ENCODE measurements at regions not wholly inside any gene's neighbourhood (a gene's known extent, or its start where the extent isn't known, plus 50 kb on each side); places are given as distances from the start of the nearest gene placed in this dataset.

- Histone ChIP-seq H3K4me3 (no peak overlapping the region), H3K36me3 (ENCODE audit: insufficient read depth, low read length) (no peaks in the 10 kb centered on the region), H3K9ac (ENCODE audit: insufficient read length) (no peak overlapping the region), H3K9me3 (ENCODE audit: low read depth, low read length) (no peaks in the 10 kb centered on the region), H3K27ac (no peak overlapping the region)
- no peak for TF ChIP-seq FOXP2 (optimal IDR thresholded peaks at IDR 0.05; ENCODE audit: control extremely low read depth, extremely low read length, insufficient read depth)
- TF ChIP-seq EZH2 (IDR thresholded peaks at IDR 0.05), result no peak
- no peak for TF ChIP-seq POLR2AphosphoS5 (IDR thresholded peaks at IDR 0.05; ENCODE audit: borderline replicate concordance, low read depth, low read length)
- DNase-seq (ENCODE audit: low read depth, low spot score), result no peak
Observed at GRCh38 chr18:24595561-24596031, 135.2 kb downstream of the HRH4 start.

GRCh38 chr18:24600076-24600654, 139.7 kb downstream of the HRH4 start:
- H3K9me3 ChIP-seq (ENCODE audit: low read depth, low read length), result no peaks in the 10 kb centered on the region
- no peak overlapping the region for H3K4me3 ChIP-seq
- DNase-seq (ENCODE audit: low read depth, low spot score), result peak; percentile 64
- no peak overlapping the region for H3K27ac ChIP-seq
- no peak overlapping the region for H3K9ac ChIP-seq (ENCODE audit: insufficient read length)
- no peak for TF ChIP-seq FOXP2 (optimal IDR thresholded peaks at IDR 0.05; ENCODE audit: control extremely low read depth, extremely low read length, insufficient read depth)
- no peak for TF ChIP-seq EZH2 (IDR thresholded peaks at IDR 0.05)
- no peak for TF ChIP-seq POLR2AphosphoS5 (IDR thresholded peaks at IDR 0.05; ENCODE audit: borderline replicate concordance, low read depth, low read length)
- no peaks in the 10 kb centered on the region for H3K36me3 ChIP-seq (ENCODE audit: insufficient read depth, low read length)

DNA sequence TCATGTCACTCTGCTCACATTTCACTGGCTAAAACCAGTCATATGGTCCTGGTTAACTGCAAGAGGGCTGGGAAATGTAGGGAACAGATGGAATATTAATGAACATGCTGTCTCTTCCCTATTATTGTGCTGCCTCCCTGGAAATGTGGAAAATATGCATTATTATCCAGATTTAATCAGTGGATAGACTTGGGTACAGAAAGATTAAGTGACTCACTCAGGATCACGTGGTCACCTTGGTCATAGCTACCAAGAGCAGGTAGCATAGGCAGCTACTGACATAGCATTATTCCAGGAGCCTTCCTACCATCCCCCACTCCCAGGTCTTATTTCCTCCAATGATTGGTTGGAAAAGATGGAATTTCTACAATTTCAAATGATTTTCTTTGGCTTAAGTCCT, 141.1 kb downstream of the HRH4 start:
- Histone ChIP-seq H3K9me3 (ENCODE audit: low read depth, low read length) (no peaks in the 10 kb centered on the region), H3K9ac (ENCODE audit: insufficient read length) (no peak overlapping the region), H3K36me3 (ENCODE audit: insufficient read depth, low read length) (no peaks in the 10 kb centered on the region), H3K4me3 (no peak overlapping the region), H3K27ac (no peak overlapping the region)
- DNase-seq (ENCODE audit: low read depth, low spot score), result no peak
- TF ChIP-seq FOXP2 (optimal IDR thresholded peaks at IDR 0.05; ENCODE audit: control extremely low read depth, extremely low read length, insufficient read depth) (no peak), POLR2AphosphoS5 (IDR thresholded peaks at IDR 0.05; ENCODE audit: borderline replicate concordance, low read depth, low read length) (no peak), EZH2 (IDR thresholded peaks at IDR 0.05) (no peak)

GRCh38 chr18:24602201-24602600, 141.8 kb downstream of the HRH4 start:
- Histone ChIP-seq H3K27ac (no peak overlapping the region), H3K4me3 (no peak overlapping the region), H3K36me3 (ENCODE audit: insufficient read depth, low read length) (no peaks in the 10 kb centered on the region), H3K9me3 (ENCODE audit: low read depth, low read length) (no peaks in the 10 kb centered on the region), H3K9ac (ENCODE audit: insufficient read length) (no peak overlapping the region)
- DNase-seq (ENCODE audit: low read depth, low spot score), result no peak
- TF ChIP-seq POLR2AphosphoS5 (IDR thresholded peaks at IDR 0.05; ENCODE audit: borderline replicate concordance, low read depth, low read length) (no peak), EZH2 (IDR thresholded peaks at IDR 0.05) (no peak), FOXP2 (optimal IDR thresholded peaks at IDR 0.05; ENCODE audit: control extremely low read depth, extremely low read length, insufficient read depth) (no peak)

DNA sequence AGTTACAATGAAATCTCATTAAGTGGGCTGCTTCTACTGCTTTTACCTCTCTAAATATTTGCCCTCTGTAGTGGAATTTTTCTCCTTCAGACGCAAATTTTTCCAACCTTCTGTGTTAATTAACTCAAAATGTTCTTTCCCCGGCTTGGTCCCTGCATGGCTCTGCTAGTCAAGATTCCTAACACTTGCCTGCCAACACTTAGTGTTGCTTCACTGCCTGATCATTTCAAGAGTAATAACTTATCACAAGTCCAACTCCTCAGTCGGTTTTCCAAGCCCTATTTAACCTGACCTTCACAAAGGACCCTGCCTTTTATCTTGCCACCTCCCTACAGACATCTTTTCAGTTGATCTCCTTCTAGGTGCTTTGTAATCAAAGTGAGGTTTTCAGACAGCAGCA, 142.7 kb downstream of the HRH4 start:
- DNase-seq (ENCODE audit: low read depth, low spot score), result no peak
- H3K36me3 ChIP-seq (ENCODE audit: insufficient read depth, low read length), result no peaks in the 10 kb centered on the region
- no peak overlapping the region for H3K27ac ChIP-seq
- H3K9ac ChIP-seq (ENCODE audit: insufficient read length), result no peak overlapping the region
- H3K9me3 ChIP-seq (ENCODE audit: low read depth, low read length), result no peaks in the 10 kb centered on the region
- TF ChIP-seq POLR2AphosphoS5 (IDR thresholded peaks at IDR 0.05; ENCODE audit: borderline replicate concordance, low read depth, low read length), result no peak
- no peak for TF ChIP-seq FOXP2 (optimal IDR thresholded peaks at IDR 0.05; ENCODE audit: control extremely low read depth, extremely low read length, insufficient read depth)
- no peak for TF ChIP-seq EZH2 (IDR thresholded peaks at IDR 0.05)
- no peak overlapping the region for H3K4me3 ChIP-seq

GRCh38 chr18:24605444-24605843, 145.0 kb downstream of the HRH4 start:
- Histone ChIP-seq H3K4me3 (no peak overlapping the region), H3K9me3 (ENCODE audit: low read depth, low read length) (no peaks in the 10 kb centered on the region), H3K36me3 (ENCODE audit: insufficient read depth, low read length) (no peaks in the 10 kb centered on the region), H3K27ac (no peak overlapping the region), H3K9ac (ENCODE audit: insufficient read length) (no peak overlapping the region)
- TF ChIP-seq FOXP2 (optimal IDR thresholded peaks at IDR 0.05; ENCODE audit: control extremely low read depth, extremely low read length, insufficient read depth) (no peak), POLR2AphosphoS5 (IDR thresholded peaks at IDR 0.05; ENCODE audit: borderline replicate concordance, low read depth, low read length) (no peak), EZH2 (IDR thresholded peaks at IDR 0.05) (no peak)
- no peak for DNase-seq (ENCODE audit: low read depth, low spot score)

GRCh38 chr18:24609254-24609653, 148.8 kb downstream of the HRH4 start:
- no peak overlapping the region for H3K9ac ChIP-seq (ENCODE audit: insufficient read length)
- TF ChIP-seq POLR2AphosphoS5 (IDR thresholded peaks at IDR 0.05; ENCODE audit: borderline replicate concordance, low read depth, low read length) (no peak), EZH2 (IDR thresholded peaks at IDR 0.05) (no peak), FOXP2 (optimal IDR thresholded peaks at IDR 0.05; ENCODE audit: control extremely low read depth, extremely low read length, insufficient read depth) (no peak)
- H3K27ac ChIP-seq, result no peak overlapping the region
- DNase-seq (ENCODE audit: low read depth, low spot score), result no peak
- no peak overlapping the region for H3K4me3 ChIP-seq
- no peaks in the 10 kb centered on the region for H3K9me3 ChIP-seq (ENCODE audit: low read depth, low read length)
- no peaks in the 10 kb centered on the region for H3K36me3 ChIP-seq (ENCODE audit: insufficient read depth, low read length)

DNA sequence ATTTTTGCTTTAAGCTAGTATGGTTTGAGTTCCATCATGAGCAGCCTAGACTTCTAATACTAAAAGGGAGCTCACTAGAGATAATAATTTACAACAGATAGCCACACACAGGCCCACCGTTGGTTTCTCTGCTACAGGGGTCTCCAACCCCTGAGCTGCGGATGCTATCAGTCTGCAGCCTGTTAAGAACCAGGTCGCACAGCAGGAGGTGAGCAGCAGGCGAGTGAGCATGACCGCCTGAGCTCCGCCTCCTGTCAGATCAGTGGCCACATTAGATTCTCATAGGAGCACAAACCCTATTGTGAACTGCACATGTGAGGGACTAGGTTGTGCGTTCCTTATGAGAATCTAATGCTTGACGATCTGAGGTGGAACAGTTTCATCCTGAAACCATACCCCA, 150.6 kb downstream of the HRH4 start:
- Histone ChIP-seq H3K27ac (no peak overlapping the region), H3K9ac (ENCODE audit: insufficient read length) (no peak overlapping the region), H3K4me3 (no peak overlapping the region), H3K9me3 (ENCODE audit: low read depth, low read length) (no peaks in the 10 kb centered on the region), H3K36me3 (ENCODE audit: insufficient read depth, low read length) (no peaks in the 10 kb centered on the region)
- no peak for DNase-seq (ENCODE audit: low read depth, low spot score)
- no peak for TF ChIP-seq POLR2AphosphoS5 (IDR thresholded peaks at IDR 0.05; ENCODE audit: borderline replicate concordance, low read depth, low read length)
